ENCODE measurements at regions not wholly inside any gene's neighbourhood (a gene's known extent, or its start where the extent isn't known, plus 50 kb on each side); places are given as distances from the start of the nearest gene placed in this dataset.
"Not testable (repeated sequence)": the region's sequence is repeated elsewhere in the genome, so short reads cannot be mapped to it uniquely, and the experiment has no call there.

- H3K27ac ChIP-seq (ENCODE audit: low read length in 2 of 2); CTCF ChIA-PET; H3K4me2 ChIP-seq (replicated peaks; ENCODE audit: low read depth, low read length, poor library complexity, severe bottlenecking); DNase-seq; H3K4me3 Mint-ChIP-seq; H2AFZ ChIP-seq (ENCODE audit: insufficient read depth, low read depth, low read length, poor library complexity, severe bottlenecking); H3K9ac ChIP-seq (ENCODE audit: low read length); H3K4me1 ChIP-seq (ENCODE audit: control insufficient read depth in 2 of 2, insufficient read depth in 2 of 2, low read length in 2 of 2); H3K4me3 ChIP-seq (ENCODE audit: control extremely low read depth in 1 of 5, extremely low read depth in 1 of 5, insufficient read depth in 1 of 5, low read depth in 2 of 5, low read length in 4 of 5); intact Hi-C loops (cut with micrococcal nuclease); H3K79me2 ChIP-seq (ENCODE audit: control insufficient read depth, insufficient read depth, low read length); H3K27ac Mint-ChIP-seq; H3K9me3 Mint-ChIP-seq (ENCODE audit: insufficient read depth); H3K9me3 ChIP-seq (ENCODE audit: control extremely low read depth in 1 of 3, control insufficient read depth in 2 of 3, insufficient read depth in 1 of 3, low read length in 2 of 3); H4K20me1 ChIP-seq (ENCODE audit: control insufficient read depth, insufficient read depth, low read length, poor library complexity, severe bottlenecking); H3K4me1 Mint-ChIP-seq; H3K36me3 ChIP-seq (replicated peaks in 1 of 2; ENCODE audit: control extremely low read depth in 1 of 2, control insufficient read depth in 1 of 2, extremely low read depth in 1 of 2, insufficient read depth in 2 of 2, low read length in 1 of 2); H3K27me3 Mint-ChIP-seq; H3K27me3 ChIP-seq (replicated peaks in 1 of 4; ENCODE audit: control extremely low read depth in 1 of 4, control insufficient read depth in 3 of 4, insufficient read depth in 4 of 4, low read length in 3 of 4); POLR2A ChIA-PET; ATAC-seq (ENCODE audit: low read depth): not testable (repeated sequence)
- WGBS (ENCODE audit: insufficient coverage) = 71% methylated on average over 3 of the region's 7 CpGs
Measured at GRCh38 chr17:15877882-15878500, 66.9 kb upstream of the ADORA2B start.

DNA sequence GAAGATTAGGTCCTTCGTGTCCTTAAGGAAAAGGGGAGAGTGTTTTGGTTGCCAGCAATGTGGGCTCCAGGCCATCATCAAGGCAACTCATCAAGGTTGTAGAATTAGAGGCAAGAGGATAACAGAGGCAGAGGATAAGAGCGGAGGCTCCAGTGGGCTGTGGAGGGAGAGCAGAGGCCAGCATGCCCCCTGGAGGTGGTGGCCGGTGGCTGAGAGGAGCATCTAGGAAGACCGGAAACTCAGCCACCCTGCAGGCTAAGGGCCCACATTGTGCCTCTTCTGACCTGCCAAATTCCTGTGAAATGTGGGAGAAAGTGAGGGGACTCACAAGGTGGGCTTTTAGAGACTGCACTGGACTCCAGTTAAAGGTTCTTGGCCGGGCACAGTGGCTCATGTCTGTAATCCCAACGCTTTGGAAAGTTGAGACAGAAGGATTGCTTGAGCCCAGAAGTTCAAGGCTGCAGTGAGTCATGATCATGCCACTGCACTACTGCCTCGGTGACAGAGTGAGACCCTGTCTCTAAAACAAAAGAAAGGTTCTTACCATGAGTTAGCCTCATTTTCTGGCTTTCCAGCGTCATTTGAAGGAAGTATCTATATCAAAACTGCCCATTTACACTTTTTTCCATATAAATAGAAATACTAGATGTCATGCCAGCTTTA lies 62.7 kb upstream of the ADORA2B start:
- H3K4me3 ChIP-seq (ENCODE audit: control extremely low read depth in 1 of 5, extremely low read depth in 1 of 5, insufficient read depth in 1 of 5, low read depth in 2 of 5, low read length in 4 of 5) = no peak overlapping the region
- Mint-ChIP-seq H3K9me3 (ENCODE audit: insufficient read depth) (no peaks in the 10 kb centered on the region), H3K27ac (no peak overlapping the region), H3K27me3 (peaks cover 11% of the 10 kb centered on the region), H3K4me3 (no peak overlapping the region), H3K4me1 (no peaks in the 10 kb centered on the region)
- H3K9me3 ChIP-seq (ENCODE audit: control extremely low read depth in 1 of 3, control insufficient read depth in 2 of 3, insufficient read depth in 1 of 3, low read length in 2 of 3) = no peaks in the 10 kb centered on the region
- intact Hi-C loops (cut with micrococcal nuclease) = no loop called here
- TF ChIP-seq, protein P1, sequence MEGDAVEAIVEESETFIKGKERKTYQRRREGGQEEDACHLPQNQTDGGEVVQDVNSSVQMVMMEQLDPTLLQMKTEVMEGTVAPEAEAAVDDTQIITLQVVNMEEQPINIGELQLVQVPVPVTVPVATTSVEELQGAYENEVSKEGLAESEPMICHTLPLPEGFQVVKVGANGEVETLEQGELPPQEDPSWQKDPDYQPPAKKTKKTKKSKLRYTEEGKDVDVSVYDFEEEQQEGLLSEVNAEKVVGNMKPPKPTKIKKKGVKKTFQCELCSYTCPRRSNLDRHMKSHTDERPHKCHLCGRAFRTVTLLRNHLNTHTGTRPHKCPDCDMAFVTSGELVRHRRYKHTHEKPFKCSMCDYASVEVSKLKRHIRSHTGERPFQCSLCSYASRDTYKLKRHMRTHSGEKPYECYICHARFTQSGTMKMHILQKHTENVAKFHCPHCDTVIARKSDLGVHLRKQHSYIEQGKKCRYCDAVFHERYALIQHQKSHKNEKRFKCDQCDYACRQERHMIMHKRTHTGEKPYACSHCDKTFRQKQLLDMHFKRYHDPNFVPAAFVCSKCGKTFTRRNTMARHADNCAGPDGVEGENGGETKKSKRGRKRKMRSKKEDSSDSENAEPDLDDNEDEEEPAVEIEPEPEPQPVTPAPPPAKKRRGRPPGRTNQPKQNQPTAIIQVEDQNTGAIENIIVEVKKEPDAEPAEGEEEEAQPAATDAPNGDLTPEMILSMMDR (IDR thresholded peaks at IDR 0.05) = no peak
- TF ChIP-seq EZH2 (IDR thresholded peaks at IDR 0.05; ENCODE audit: borderline replicate concordance, insufficient read depth, low read depth, low read length, poor library complexity, severe bottlenecking) = no peak
- POLR2A ChIA-PET = no interaction called here
- H3K27me3 ChIP-seq (replicated peaks in 1 of 4; ENCODE audit: control extremely low read depth in 1 of 4, control insufficient read depth in 3 of 4, insufficient read depth in 4 of 4, low read length in 3 of 4) = no peaks in the 10 kb centered on the region
- no peaks in the 10 kb centered on the region for H3K79me2 ChIP-seq (ENCODE audit: control insufficient read depth, insufficient read depth, low read length)
- H3K4me1 ChIP-seq (ENCODE audit: control insufficient read depth in 2 of 2, insufficient read depth in 2 of 2, low read length in 2 of 2) = no peaks in the 10 kb centered on the region
- CTCF ChIA-PET = interaction anchor here (0.7 kb wide), 1 partner anchor 9 kb away, joined by 3 read pairs; no protein-coding TSS in a partner anchor
- ATAC-seq (ENCODE audit: low read depth) (no peak), DNase-seq (no peak)
- whole genome bisulfite sequencing (ENCODE audit: insufficient coverage) = 93% methylated on average over 6 of the region's 8 CpGs
- H2AFZ ChIP-seq (ENCODE audit: insufficient read depth, low read depth, low read length, poor library complexity, severe bottlenecking) = no peak overlapping the region
- H3K36me3 ChIP-seq (replicated peaks in 1 of 2; ENCODE audit: control extremely low read depth in 1 of 2, control insufficient read depth in 1 of 2, extremely low read depth in 1 of 2, insufficient read depth in 2 of 2, low read length in 1 of 2) = no peaks in the 10 kb centered on the region
- H4K20me1 ChIP-seq (ENCODE audit: control insufficient read depth, insufficient read depth, low read length, poor library complexity, severe bottlenecking) = no peaks in the 10 kb centered on the region
- no peak overlapping the region for H3K4me2 ChIP-seq (replicated peaks; ENCODE audit: low read depth, low read length, poor library complexity, severe bottlenecking)
- no peak overlapping the region for H3K27ac ChIP-seq (ENCODE audit: low read length in 2 of 2)
- no peak overlapping the region for H3K9ac ChIP-seq (ENCODE audit: low read length)
